K562 (cell line): ENCODE measurements at regions not wholly inside any gene's neighbourhood (a gene's known extent, or its start where the extent isn't known, plus 50 kb on each side); places are given as distances from the start of the nearest gene placed in this dataset.

ENCODE experiments used
- ATAC-seq: fragments of 200-7000 bp; cut with Tn5 transposase; 3 replicates; pipeline ENCODE4 v1.9.1; 2020; ENCODE audit warnings: moderate library complexity
- BruUV-seq: library from RNA; stranded (reverse); fragments of 400-500 nt; replicated peaks from 2 replicates; lab custom pipeline; 2021; lab: Mats Ljungman, UMichigan
- CTCF ChIA-PET: fragments of 300-600 bp; formaldehyde crosslinking; extraction: SDS; loops from one replicate; lab custom pipeline; 2021; ENCODE audit warnings: low intra/inter-chr PET ratio; lab: Yijun Ruan, JAX
- POLR2A ChIA-PET: fragments of 300-600, 350-650 bp; sonication (Branson Sonifier 250); formaldehyde crosslinking; extraction: SDS; loops from one replicate; lab custom pipeline; 2021; ENCODE audit warnings: antibody characterized with exemption, inconsistent platforms; lab: Yijun Ruan, JAX
- DNase-seq, 4 experiments: peaks; one replicate each; pipeline versions ENCODE4 v3.0.0 to v3.0.0-alpha.2; 2011 to 2018; ENCODE audit warnings: low spot score in 3 of 4, mixed read lengths in 3 of 4; ENCODE audit errors: extremely low read depth in 1 of 4
- FAIRE-seq: peaks from 2 replicates; lab custom pipeline; 2011; peaks lifted over from hg19 to GRCh38; lab: Jason Lieb, UNC
- H2AFZ ChIP-seq: 2 replicates; pipeline ENCODE4 v1.6.0; 2011; ENCODE audit warnings: low read depth, low read length, control low read depth, inconsistent platforms
- H3K27ac ChIP-seq: fragments of 200-600 bp; 3 replicates; pipeline ENCODE4 v1.8.0; 2011; ENCODE audit warnings: low read depth, mild to moderate bottlenecking, control low read depth, inconsistent platforms, low read length, moderate library complexity, mixed read lengths; ENCODE audit errors: extremely low read depth
- H3K27me3 ChIP-seq, 2 experiments: fragments of 300-600 bp in 1 of 2; 2 replicates in 1 of 2; 3 replicates in 1 of 2; pipeline versions ENCODE4 v1.6.0 to v1.8.0; 2011; ENCODE audit warnings: inconsistent platforms in 2 of 2, low read length in 2 of 2, mild to moderate bottlenecking in 1 of 2, mixed read lengths in 1 of 2, moderate library complexity in 1 of 2; ENCODE audit not compliant: control insufficient read depth in 2 of 2, insufficient read depth in 2 of 2
- H3K36me3 ChIP-seq: fragments of 300-600 bp; 3 replicates; pipeline ENCODE4 v1.8.0; 2011; ENCODE audit warnings: mild to moderate bottlenecking, low read length, inconsistent platforms; ENCODE audit not compliant: control insufficient read depth, insufficient read depth
- H3K4me1 ChIP-seq, 2 experiments: fragments of 200-600 bp in 1 of 2; replicated peaks in 1 of 2; 2 replicates in 1 of 2; 3 replicates in 1 of 2; pipeline versions ENCODE4 v1.5.1 to v1.8.0; 2011; ENCODE audit warnings: inconsistent platforms in 2 of 2, low read length in 2 of 2, mild to moderate bottlenecking in 1 of 2, mixed read lengths in 1 of 2, moderate library complexity in 1 of 2; ENCODE audit not compliant: control insufficient read depth in 2 of 2, insufficient read depth in 2 of 2
- H3K4me2 ChIP-seq: 2 replicates; pipeline ENCODE4 v1.6.1; 2011; ENCODE audit warnings: low read length, control low read depth, inconsistent platforms, mixed read lengths; ENCODE audit not compliant: insufficient read depth
- H3K4me3 ChIP-seq: fragments of 200-600 bp; sonication (generic), shearing (Covaris generic); 2 replicates; pipeline ENCODE4 v1.5.1; 2016; ENCODE audit warnings: control low read depth, inconsistent platforms
- H3K79me2 ChIP-seq: fragments of 200-600 bp; 3 replicates; pipeline ENCODE4 v1.8.0; 2011; ENCODE audit warnings: low read length, inconsistent platforms; ENCODE audit not compliant: control insufficient read depth, insufficient read depth
- H3K9ac ChIP-seq, 2 experiments: 2 replicates each; pipeline versions ENCODE4 v1.6.0 to v1.6.1; 2011; ENCODE audit warnings: low read depth in 2 of 2, low read length in 2 of 2, control low read depth in 1 of 2, inconsistent platforms in 1 of 2, mild to moderate bottlenecking in 1 of 2, mixed read lengths in 1 of 2; ENCODE audit not compliant: insufficient read depth in 1 of 2
- H3K9me1 ChIP-seq: one replicate; pipeline ENCODE4 v1.6.0; 2011; ENCODE audit warnings: inconsistent platforms, mild to moderate bottlenecking, low read length, moderate library complexity; ENCODE audit not compliant: control insufficient read depth, insufficient read depth
- H3K9me3 ChIP-seq: replicated peaks from 2 replicates; pipeline ENCODE4 v1.5.1; 2011; ENCODE audit warnings: low read depth, low read length, inconsistent platforms; ENCODE audit not compliant: control insufficient read depth, insufficient read depth
- H4K20me1 ChIP-seq: replicated peaks from 2 replicates; pipeline ENCODE4 v1.6.1; 2011; ENCODE audit warnings: low read length, inconsistent platforms, mixed read lengths; ENCODE audit not compliant: control insufficient read depth, insufficient read depth
- CBFA2T3 ChIP-seq: fragments of 450-650 bp; IDR thresholded peaks from 2 replicates; pipeline ENCODE4 v1.6.1; 2017
- JUNB ChIP-seq: fragments of 450-650 bp; formaldehyde crosslinking; conservative IDR thresholded peaks from 2 replicates; pipeline ENCODE4 v1.4.0; 2020; ENCODE audit warnings: mild to moderate bottlenecking
- SAFB ChIP-seq: fragments of 200-400 bp; formaldehyde crosslinking; IDR thresholded peaks from 2 replicates; pipeline ENCODE4 v1.6.1; 2017; ENCODE audit warnings: low read depth, low read length, borderline replicate concordance
- SLC30A9 ChIP-seq: fragments of 250-450 bp; sonication (Bioruptor Pico); IDR thresholded peaks from 2 replicates; pipeline ENCODE4 v1.8.0; 2022; ENCODE audit warnings: mild to moderate bottlenecking, moderate library complexity
- SREBF2 ChIP-seq: sonication (generic); formaldehyde crosslinking; IDR thresholded peaks from 2 replicates; pipeline ENCODE4 v1.4.0; 2020; ENCODE audit warnings: mild to moderate bottlenecking, missing genetic modification reagents
- STAT5B ChIP-seq: fragments of 250-450 bp; sonication (Bioruptor Pico); IDR thresholded peaks from 2 replicates; pipeline ENCODE4 v1.8.0; 2021; ENCODE audit warnings: mild to moderate bottlenecking, inconsistent platforms
- TAF1 ChIP-seq: IDR thresholded peaks from 2 replicates; pipeline ENCODE4 v1.6.1; 2011; ENCODE audit warnings: mild to moderate bottlenecking, low read length, moderate library complexity; ENCODE audit not compliant: insufficient read depth, control insufficient read depth, severe bottlenecking; ENCODE audit errors: extremely low read depth
- TAL1 ChIP-seq: fragments of 450-650 bp; IDR thresholded peaks from 2 replicates; pipeline ENCODE4 v1.6.1; 2016; ENCODE audit warnings: mild to moderate bottlenecking
- WGBS: fragments of 100-300 bp; shearing (Covaris generic); methylation state at CpG from one replicate; pipeline ENCODE4 v1.1.6; 2016; ENCODE audit warnings: low coverage, mixed read lengths; ENCODE audit not compliant: insufficient coverage; ENCODE audit errors: missing lambda C conversion rate; 5-methylcytosine and 5-hydroxymethylcytosine counted together
- in situ Hi-C: fragments of 300-500 bp; cut with MboI; formaldehyde crosslinking; loops from 4 replicates; pipeline ENCODE4 v1.15.0; 2018; ENCODE audit warnings: inconsistent platforms, mixed read lengths
- intact Hi-C: fragments of 100-400 bp; cut with micrococcal nuclease; formaldehyde crosslinking; loops from 2 replicates; pipeline ENCODE4 v1.14.2; 2022
- TF ChIP-seq, protein P1 (sequence below): fragments of 450-650 bp; formaldehyde crosslinking; IDR thresholded peaks from 2 replicates; pipeline ENCODE4 v1.4.0; 2020; ENCODE audit warnings: mild to moderate bottlenecking, moderate library complexity
- TF ChIP-seq, protein P2 (sequence below): fragments of 250-450 bp; sonication (Bioruptor Pico); IDR thresholded peaks from 2 replicates; pipeline ENCODE4 v1.5.0; 2020; ENCODE audit warnings: mild to moderate bottlenecking
- TF ChIP-seq, protein P3 (sequence below), 2 experiments: fragments of 450-650 bp in 1 of 2; sonication (generic) in 1 of 2; formaldehyde crosslinking in 1 of 2; IDR thresholded peaks; 2 replicates each; pipeline versions ENCODE4 v1.7.1 to v1.9.0; 2016 to 2022; ENCODE audit warnings: inconsistent platforms in 1 of 2, mild to moderate bottlenecking in 1 of 2, missing genetic modification reagents in 1 of 2

DNA sequence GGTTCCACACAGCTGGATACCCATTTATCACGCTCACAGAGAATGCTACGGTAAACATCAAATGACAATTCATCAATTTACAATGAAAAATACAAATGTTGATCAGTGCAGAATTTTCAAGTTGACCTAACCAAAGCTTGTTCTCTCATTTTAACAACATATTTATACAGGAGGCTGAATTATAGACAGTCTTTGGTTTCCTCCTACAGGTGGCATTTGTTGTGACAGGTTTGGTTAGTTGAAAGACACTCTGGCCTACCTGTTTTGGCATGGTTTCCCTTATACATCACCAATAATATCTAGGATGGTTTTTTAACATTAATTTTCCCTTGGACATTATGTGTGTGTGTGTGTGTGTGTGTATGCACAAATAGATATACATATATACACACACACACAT lies 642.5 kb upstream of the MMS22L start:
- no peak overlapping the region for H3K4me3 ChIP-seq
- H4K20me1 ChIP-seq = no peaks in the 10 kb centered on the region
- H3K9me3 ChIP-seq = no peaks in the 10 kb centered on the region
- H3K79me2 ChIP-seq = no peaks in the 10 kb centered on the region
- in situ Hi-C loops (no loop called here), intact Hi-C loops (no loop called here)
- H3K9ac ChIP-seq = no peak overlapping the region
- no peak overlapping the region for H3K27ac ChIP-seq
- no peak overlapping the region for H2AFZ ChIP-seq
- no peak overlapping the region for H3K4me2 ChIP-seq
- no TSS peak for BruUV-seq
- POLR2A ChIA-PET = no interaction called here
- DNase-seq (no peak), FAIRE-seq (no peak), ATAC-seq (no peak)
- CTCF ChIA-PET = no interaction called here
- no peaks in the 10 kb centered on the region for H3K4me1 ChIP-seq
- WGBS = 3% methylated on average over 2 of the region's 2 CpGs
- H3K9me1 ChIP-seq = no peaks in the 10 kb centered on the region
- H3K36me3 ChIP-seq = no peaks in the 10 kb centered on the region
- no peaks in the 10 kb centered on the region for H3K27me3 ChIP-seq
- TF ChIP-seq, protein P1, sequence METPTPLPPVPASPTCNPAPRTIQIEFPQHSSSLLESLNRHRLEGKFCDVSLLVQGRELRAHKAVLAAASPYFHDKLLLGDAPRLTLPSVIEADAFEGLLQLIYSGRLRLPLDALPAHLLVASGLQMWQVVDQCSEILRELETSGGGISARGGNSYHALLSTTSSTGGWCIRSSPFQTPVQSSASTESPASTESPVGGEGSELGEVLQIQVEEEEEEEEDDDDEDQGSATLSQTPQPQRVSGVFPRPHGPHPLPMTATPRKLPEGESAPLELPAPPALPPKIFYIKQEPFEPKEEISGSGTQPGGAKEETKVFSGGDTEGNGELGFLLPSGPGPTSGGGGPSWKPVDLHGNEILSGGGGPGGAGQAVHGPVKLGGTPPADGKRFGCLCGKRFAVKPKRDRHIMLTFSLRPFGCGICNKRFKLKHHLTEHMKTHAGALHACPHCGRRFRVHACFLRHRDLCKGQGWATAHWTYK (CRISPR knock-in tag) = no peak
- TF ChIP-seq TAL1 (no peak), JUNB (no peak), SREBF2 (no peak), SLC30A9 (no peak), CBFA2T3 (no peak), STAT5B (CRISPR knock-in tag) (no peak), TAF1 (no peak), SAFB (no peak)
- TF ChIP-seq, protein P2, sequence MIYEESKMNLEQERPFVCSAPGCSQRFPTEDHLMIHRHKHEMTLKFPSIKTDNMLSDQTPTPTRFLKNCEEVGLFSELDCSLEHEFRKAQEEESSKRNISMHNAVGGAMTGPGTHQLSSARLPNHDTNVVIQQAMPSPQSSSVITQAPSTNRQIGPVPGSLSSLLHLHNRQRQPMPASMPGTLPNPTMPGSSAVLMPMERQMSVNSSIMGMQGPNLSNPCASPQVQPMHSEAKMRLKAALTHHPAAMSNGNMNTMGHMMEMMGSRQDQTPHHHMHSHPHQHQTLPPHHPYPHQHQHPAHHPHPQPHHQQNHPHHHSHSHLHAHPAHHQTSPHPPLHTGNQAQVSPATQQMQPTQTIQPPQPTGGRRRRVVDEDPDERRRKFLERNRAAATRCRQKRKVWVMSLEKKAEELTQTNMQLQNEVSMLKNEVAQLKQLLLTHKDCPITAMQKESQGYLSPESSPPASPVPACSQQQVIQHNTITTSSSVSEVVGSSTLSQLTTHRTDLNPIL (CRISPR knock-in tag) = no peak
- TF ChIP-seq, protein P3, sequence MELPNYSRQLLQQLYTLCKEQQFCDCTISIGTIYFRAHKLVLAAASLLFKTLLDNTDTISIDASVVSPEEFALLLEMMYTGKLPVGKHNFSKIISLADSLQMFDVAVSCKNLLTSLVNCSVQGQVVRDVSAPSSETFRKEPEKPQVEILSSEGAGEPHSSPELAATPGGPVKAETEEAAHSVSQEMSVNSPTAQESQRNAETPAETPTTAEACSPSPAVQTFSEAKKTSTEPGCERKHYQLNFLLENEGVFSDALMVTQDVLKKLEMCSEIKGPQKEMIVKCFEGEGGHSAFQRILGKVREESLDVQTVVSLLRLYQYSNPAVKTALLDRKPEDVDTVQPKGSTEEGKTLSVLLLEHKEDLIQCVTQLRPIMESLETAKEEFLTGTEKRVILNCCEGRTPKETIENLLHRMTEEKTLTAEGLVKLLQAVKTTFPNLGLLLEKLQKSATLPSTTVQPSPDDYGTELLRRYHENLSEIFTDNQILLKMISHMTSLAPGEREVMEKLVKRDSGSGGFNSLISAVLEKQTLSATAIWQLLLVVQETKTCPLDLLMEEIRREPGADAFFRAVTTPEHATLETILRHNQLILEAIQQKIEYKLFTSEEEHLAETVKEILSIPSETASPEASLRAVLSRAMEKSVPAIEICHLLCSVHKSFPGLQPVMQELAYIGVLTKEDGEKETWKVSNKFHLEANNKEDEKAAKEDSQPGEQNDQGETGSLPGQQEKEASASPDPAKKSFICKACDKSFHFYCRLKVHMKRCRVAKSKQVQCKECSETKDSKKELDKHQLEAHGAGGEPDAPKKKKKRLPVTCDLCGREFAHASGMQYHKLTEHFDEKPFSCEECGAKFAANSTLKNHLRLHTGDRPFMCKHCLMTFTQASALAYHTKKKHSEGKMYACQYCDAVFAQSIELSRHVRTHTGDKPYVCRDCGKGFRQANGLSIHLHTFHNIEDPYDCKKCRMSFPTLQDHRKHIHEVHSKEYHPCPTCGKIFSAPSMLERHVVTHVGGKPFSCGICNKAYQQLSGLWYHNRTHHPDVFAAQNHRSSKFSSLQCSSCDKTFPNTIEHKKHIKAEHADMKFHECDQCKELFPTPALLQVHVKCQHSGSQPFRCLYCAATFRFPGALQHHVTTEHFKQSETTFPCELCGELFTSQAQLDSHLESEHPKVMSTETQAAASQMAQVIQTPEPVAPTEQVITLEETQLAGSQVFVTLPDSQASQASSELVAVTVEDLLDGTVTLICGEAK (IDR thresholded peaks at IDR 0.05) = no peak
- TF ChIP-seq, protein P3 (CRISPR knock-in tag; IDR thresholded peaks at IDR 0.05) = no peak
